Testis (tissue), 2 donors: ENCODE measurements at regions not wholly inside any gene's neighbourhood (a gene's known extent, or its start where the extent isn't known, plus 50 kb on each side); places are given as distances from the start of the nearest gene placed in this dataset.

Source experiments
- DNase-seq: peaks from one replicate; pipeline ENCODE4 v3.0.0-alpha.2; 2019
- H3K27ac ChIP-seq, 2 donors: fragments of 200-600 bp; sonication (generic); one replicate each; pipeline ENCODE4 v1.5.1; 2019
- H3K27me3 ChIP-seq: fragments of 200-600 bp; sonication (generic); one replicate; pipeline ENCODE4 v1.5.1; 2019
- H3K36me3 ChIP-seq: fragments of 200-600 bp; sonication (generic); one replicate; pipeline ENCODE4 v1.5.1; 2017; ENCODE audit warnings: low read depth; ENCODE audit errors: missing control alignments
- H3K4me1 ChIP-seq: fragments of 200-600 bp; sonication (generic); one replicate; pipeline ENCODE4 v1.5.1; 2019
- H3K4me3 ChIP-seq, 2 donors: fragments of 200-600 bp; sonication (generic); one replicate each; pipeline ENCODE4 v1.5.1; 2017 to 2019
- H3K9me3 ChIP-seq: fragments of 200-600 bp; sonication (generic); one replicate; pipeline ENCODE4 v1.5.1; 2017
- CTCF ChIP-seq, 3 experiments: fragments of 450-650 bp in 2 of 3; fragments of 200-600 bp in 1 of 3; sonication (generic) in 1 of 3; IDR thresholded peaks; one replicate each; pipeline ENCODE4 v1.5.1; 2016 to 2019; ENCODE audit warnings: antibody characterized with exemption in 3 of 3, mild to moderate bottlenecking in 2 of 3, moderate library complexity in 1 of 3
- POLR2A ChIP-seq: fragments of 450-650 bp; IDR thresholded peaks from one replicate; pipeline ENCODE4 v1.6.1; 2017; ENCODE audit warnings: antibody characterized with exemption, mild to moderate bottlenecking, moderate library complexity
- WGBS, 2 donors: methylation state at CpG; one replicate each; pipeline ENCODE4 v1.1.5; 2018; 5-methylcytosine and 5-hydroxymethylcytosine counted together
- intact Hi-C: fragments of 100-400 bp; cut with DNase I; formaldehyde crosslinking; loops from one replicate; pipeline ENCODE4 v1.15.1; 2023; ENCODE audit warnings: low total_unique reads

GRCh38 chr4:4694296-4694772 lies 152.5 kb upstream of the STX18 start:
- intact Hi-C loops, result no loop called here
- WGBS, 2 donors, result 16 to 66% methylated on average over 5 of the region's 5 CpGs
- no peak overlapping the region for H3K27ac ChIP-seq

GRCh38 chr4:4693755-4694295 lies 152.0 kb upstream of the STX18 start:
- H3K27me3 ChIP-seq, result no peaks in the 10 kb centered on the region
- WGBS, 2 donors, result 83 to 86% methylated on average over 7 to 8 of the region's 8 CpGs
- DNase-seq, result no peak
- intact Hi-C loops, result no loop called here
- no peaks in the 10 kb centered on the region for H3K36me3 ChIP-seq
- no peak overlapping the region for H3K4me3 ChIP-seq
- peaks cover 11% of the 10 kb centered on the region for H3K4me1 ChIP-seq
- TF ChIP-seq POLR2A (no peak), CTCF (IDR thresholded peaks at IDR 0.05) (no peak)
- H3K27ac ChIP-seq, result no peak overlapping the region
- no peaks in the 10 kb centered on the region for H3K9me3 ChIP-seq

More at GRCh38 chr4:4694296-4694772, 152.5 kb upstream of the STX18 start:
- no peaks in the 10 kb centered on the region for H3K36me3 ChIP-seq
- no peaks in the 10 kb centered on the region for H3K9me3 ChIP-seq
- peaks cover 11% of the 10 kb centered on the region for H3K4me1 ChIP-seq
- no peaks in the 10 kb centered on the region for H3K27me3 ChIP-seq
- peak in 2 of 3 experiments; percentile 14 to 25 for TF ChIP-seq CTCF (IDR thresholded peaks at IDR 0.05)
- no peak for TF ChIP-seq POLR2A
- no peak overlapping the region for H3K4me3 ChIP-seq
- DNase-seq, result peak; percentile 79

GRCh38 chr4:4693258-4693657 lies 151.4 kb upstream of the STX18 start:
- WGBS, 2 donors, result 90 to 94% methylated on average over 3 of the region's 3 CpGs
- no peak overlapping the region for H3K4me3 ChIP-seq
- TF ChIP-seq CTCF (IDR thresholded peaks at IDR 0.05) (no peak), POLR2A (no peak)
- no peaks in the 10 kb centered on the region for H3K27me3 ChIP-seq
- H3K9me3 ChIP-seq, result no peaks in the 10 kb centered on the region
- no peak for DNase-seq
- intact Hi-C loops, result no loop called here
- peaks cover 11% of the 10 kb centered on the region for H3K4me1 ChIP-seq
- H3K27ac ChIP-seq, result no peak overlapping the region
- H3K36me3 ChIP-seq, result no peaks in the 10 kb centered on the region

GRCh38 chr4:4690854-4691253 lies 149.0 kb upstream of the STX18 start:
- TF ChIP-seq CTCF (IDR thresholded peaks at IDR 0.05) (no peak), POLR2A (no peak)
- H3K4me3 ChIP-seq, result no peak overlapping the region
- intact Hi-C loops, result no loop called here
- H3K27ac ChIP-seq, result no peak overlapping the region
- 82 to 91% methylated on average over 2 of the region's 2 CpGs for WGBS, 2 donors
- H3K36me3 ChIP-seq, result no peaks in the 10 kb centered on the region
- no peaks in the 10 kb centered on the region for H3K27me3 ChIP-seq
- DNase-seq, result no peak
- H3K4me1 ChIP-seq, result peaks cover 11% of the 10 kb centered on the region
- H3K9me3 ChIP-seq, result no peaks in the 10 kb centered on the region
